Myocyte (in vitro differentiated cells): ENCODE measurements at regions not wholly inside any gene's neighbourhood (a gene's known extent, or its start where the extent isn't known, plus 50 kb on each side); places are given as distances from the start of the nearest gene placed in this dataset.

Experiments
- DNase-seq: peaks from one replicate; pipeline ENCODE4 v3.0.0-alpha.2; 2012; ENCODE audit warnings: low read depth

DNA sequence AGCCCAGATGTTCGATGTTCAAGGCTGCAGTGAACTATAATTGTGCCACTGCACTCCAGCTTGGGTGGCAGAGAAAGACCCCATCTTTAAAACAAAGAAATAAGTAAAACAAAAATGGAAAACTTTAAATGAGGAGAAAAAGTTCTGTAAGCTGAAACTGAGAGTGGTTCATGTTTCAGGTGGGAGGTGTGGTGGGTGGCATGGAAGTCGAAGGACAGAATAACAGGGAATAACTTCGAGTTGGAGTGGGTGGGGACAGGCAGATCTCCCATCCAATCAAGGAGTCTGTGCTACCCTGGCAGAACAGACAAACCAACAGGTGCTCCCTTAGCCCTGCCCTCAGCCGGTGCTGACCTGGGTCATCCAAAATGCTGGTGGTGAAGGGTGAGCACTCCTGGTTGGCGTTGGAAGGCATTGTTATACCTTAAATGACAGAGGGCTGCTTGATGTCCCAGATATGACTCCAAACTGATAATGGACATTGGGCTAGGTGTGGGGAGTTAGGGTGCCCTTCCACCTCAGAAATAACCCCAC, 328.4 kb downstream of the DYSF start:
- DNase-seq: no peak

DNA sequence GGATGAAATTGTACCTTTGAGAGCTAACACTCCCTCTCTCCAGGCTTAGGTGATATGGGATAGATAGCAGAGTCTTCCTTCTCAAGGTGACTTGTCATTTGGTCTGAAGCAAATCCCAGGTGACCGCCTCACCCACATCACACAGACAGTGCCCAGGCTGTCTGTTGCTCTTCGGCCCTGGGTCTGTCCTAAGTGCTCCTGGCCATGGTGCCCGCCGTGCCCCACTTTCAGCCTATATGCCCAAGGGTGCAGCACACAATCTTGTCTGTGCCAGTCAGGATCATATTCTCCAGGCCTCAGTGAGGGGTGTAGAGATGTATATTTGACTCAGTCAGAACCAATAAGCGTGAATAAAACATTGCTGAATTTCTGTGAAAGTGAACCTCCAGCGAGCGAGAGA, 326.8 kb downstream of the DYSF start:
- DNase-seq: no peak

DNA sequence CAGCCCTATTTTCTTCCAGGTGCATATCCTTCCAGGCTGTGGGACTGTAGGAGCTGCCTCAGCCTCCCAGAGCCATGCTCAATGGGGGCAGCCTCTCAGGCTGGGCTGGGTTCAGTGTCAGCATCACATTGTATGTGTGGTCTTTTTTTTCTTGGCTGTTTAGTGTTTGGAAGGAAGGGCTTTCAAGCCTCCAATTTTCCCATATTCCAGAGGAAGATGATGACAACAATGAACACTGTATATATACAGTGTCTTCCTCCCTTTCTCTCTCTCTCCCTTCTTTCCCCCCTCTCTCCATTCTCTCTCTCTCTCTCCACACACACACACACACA, 326.4 kb downstream of the DYSF start:
- DNase-seq: no peak

DNA sequence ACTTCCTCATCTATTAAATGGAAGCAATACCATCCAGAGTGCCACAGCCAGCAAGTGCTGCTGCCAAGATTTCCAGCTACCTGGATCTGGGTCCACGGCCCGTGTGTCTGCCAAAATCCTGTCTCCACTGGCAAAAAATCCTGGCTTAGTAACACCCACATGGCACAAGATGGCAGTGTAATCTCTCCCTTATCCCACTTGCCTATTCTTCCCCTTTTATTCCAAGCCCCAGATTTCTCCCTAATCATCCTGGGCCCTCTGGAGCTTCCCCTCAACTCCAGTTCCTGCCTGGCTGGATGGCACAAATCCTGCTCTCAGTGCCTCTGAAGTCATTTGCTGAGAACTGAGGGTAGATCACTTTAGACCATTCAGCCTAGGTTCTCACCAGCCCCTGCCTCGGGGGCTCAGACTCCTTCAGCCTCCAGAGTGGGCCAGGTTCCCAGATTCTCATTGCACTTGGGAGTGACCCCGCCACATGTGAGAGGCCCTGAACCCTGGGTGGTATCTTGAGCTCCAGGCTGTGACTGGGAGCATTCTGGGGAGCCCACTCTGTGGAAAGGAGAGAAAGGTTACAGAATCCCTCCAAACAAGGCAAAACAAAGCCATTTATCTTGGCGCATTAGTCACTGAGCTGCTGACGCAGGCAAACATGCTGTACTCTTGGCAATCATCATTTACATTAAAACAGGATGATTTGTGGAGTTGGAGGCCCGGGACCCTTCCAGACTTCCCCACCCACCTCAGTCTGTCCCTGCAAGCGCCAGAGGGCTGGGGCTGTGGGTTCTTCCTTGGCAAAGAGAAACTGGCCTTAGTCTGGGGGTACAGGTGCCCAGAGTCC, 325.8 kb downstream of the DYSF start:
- no peak for DNase-seq

DNA sequence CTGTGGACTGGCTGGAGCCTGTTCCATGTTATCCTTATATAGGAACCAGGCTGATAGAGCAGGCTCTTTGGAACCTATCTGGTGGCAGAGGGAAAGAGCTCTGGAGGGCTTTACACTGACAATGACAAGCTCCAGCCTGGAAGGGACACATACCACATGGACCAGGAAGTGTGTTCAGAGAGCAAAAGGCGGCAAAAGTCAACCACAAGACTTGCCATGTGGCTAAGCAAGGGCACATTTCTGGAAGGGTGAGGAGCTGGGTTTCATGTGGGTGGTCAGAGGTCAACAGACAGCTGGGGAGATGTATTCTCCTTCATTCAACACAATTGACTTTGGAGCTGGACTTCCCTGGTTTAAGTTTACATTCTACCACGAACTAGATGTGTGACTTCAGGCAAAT, 325.2 kb downstream of the DYSF start:
- DNase-seq: peak; percentile 70

DNA sequence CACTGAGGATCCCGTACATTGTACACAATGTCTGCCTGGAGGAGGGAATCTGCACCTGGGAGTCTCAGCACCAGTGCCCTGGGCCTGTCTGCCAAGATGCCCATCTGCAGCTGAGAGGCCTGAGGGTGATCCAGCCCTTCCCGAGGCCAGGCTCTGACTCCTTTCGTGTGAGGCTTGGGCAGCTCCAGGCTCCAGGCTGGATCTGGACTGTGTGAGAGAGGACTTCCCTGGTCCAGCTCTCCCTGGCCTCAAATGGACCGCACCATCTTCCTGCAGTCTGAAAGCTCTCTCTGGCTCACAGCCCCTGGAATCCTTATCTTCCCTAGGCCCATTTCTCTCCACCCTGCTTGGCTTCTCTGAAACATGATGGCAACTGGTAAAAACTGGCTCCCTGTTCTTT, 324.6 kb downstream of the DYSF start:
- no peak for DNase-seq

DNA sequence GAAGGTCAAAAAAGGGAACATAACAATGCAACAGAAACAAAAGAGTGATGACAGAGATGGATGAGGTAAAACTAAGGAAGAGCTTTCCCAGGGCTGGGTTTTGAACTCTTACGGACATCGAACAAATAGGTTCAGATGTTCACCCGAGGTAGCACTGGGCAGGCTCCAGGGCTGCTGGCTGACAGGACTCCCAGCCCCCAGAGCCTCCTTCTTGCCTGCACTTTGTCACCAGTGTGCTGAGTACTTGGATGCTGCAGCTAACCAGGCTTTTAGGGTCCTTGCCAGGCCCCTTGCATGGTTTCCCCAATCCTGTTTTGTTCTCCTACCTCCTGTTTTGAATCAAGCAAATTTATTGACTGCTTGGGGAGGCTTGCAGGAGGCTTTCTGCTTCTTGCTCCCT, 322.9 kb downstream of the DYSF start:
- DNase-seq: no peak

DNA sequence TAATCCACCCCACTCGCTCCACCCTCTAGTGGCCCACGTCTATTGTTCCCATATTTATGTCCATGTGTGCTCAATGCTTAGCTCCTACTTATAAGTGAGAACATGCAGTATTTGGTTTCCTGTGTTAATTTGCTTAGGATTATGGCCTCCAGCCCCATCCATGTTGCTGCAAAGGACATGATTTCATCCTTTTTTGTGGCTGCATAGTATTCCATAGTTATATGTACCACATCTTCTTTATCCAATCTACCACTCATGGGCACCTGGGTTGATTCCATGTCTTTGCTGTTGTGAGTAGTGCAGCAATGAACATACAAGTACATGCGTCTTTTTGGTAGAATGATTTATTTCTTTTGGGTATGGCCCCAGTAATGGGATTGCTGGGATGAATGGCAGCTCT, 319.9 kb downstream of the DYSF start:
- DNase-seq: no peak

DNA sequence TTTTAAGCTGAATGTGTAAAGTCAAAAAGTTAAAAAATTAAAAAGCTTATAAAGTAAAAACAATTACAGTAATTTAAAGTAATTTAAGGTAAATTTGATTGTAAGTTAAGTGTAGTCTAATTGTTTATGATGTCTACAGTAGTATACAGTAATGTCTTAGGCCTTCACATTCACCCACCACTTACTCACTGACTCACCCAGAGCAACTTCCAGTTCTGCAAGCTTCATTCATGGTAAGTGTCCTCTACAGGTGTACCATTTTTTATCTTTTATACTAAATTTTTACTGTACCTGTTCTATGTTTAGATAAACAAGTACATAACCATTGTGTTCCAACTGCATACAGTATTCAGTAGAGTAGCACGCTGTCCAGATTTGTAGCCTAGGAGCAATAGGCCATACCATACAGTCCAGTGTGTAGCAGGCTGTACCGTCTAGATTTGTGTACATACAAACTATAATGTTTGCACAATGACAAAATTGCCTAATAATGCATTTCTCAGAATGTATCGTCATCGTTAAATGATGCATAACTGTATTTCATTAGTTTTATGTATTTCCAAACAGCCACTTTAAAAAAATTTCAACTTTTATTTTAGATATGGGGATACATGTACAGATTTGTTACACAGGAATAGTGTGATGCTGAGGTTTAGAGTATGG, 319.3 kb downstream of the DYSF start:
- no peak for DNase-seq

DNA sequence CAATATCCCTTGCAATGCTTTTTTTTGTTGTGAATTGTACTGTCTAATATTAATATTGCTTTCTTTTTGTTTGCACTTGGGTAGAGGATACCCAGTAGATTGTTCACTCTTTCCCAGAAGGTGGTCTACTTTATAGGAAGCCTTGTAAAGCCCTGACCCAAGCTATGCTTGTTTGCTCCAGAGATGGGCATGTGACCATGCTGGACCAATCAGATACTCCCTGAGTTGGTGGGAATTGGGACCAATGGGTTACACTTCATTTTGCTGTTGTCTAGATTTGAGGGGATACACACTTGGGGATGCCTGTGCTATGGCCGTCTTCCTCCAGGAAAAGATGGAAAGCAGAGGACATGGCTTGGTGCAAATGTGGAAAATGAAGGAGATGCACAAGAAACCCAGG, 314.3 kb downstream of the DYSF start:
- DNase-seq: no peak

DNA sequence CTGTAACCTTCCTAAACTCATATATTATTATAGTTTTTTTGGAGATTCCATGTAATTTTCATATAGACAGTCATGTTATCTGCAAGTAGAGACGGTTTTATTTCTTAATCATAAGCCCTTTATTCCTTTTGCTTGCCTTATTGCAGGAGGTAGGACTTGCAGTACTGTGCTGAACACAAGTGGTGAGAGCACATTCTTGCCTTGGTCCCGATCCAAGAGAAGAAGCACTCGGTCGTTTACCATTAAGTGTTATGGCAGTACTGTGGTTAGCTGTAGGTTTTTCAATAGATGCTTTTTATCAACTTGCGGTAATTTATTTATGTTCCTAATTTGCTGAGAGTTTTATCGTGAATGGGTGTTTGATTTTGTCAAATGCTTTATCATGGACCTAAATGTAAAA, 305.7 kb downstream of the DYSF start:
- DNase-seq: no peak

DNA sequence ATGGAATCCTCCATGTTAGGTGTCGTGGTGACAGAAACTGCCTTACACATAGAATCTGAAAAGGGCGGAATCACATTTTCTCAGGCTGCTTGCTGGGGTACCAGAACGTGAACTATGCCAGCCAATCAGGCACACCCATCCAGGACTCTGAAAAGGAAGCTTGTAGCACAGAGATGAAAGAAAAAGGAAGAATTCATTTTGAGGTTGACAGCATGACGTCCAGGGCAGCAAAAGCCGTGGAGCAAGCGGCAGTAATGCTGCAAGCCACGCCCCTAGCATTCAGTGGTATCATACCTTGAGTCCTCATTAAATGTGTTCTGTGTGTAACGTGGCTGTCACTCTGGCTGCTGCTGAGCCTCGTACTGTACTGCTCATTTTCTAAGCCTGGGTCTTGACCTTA, 304.0 kb downstream of the DYSF start:
- no peak for DNase-seq

DNA sequence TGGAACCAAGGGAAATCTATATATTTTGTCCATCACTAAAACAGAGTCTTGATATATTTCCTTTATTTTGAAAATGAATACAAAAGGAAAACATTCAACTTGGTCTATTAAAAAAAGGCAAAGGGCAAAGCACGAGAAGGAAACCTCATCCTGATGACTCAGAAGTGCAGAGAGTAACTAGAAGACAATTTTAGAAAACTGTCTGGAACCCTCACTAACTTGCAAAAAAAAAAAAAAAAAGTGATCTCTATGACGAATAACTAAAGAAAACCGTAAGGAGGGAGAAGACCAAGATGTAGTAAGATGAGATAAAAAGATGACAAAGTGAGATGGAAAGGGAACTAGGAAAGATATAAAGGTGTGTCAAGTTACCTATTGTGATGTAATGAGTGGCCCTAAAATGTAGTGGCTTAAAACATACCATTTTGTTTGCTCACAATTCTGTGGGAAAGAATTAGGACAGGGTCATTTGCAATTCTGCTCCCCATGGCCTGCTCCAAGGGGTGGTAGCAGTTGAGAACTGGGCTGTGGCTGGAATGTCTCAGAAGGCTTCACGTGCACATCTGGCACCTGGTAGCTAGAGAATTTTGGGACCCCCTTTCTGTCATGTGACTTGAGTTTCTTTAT, 303.0 kb downstream of the DYSF start:
- DNase-seq: peak; percentile 53

DNA sequence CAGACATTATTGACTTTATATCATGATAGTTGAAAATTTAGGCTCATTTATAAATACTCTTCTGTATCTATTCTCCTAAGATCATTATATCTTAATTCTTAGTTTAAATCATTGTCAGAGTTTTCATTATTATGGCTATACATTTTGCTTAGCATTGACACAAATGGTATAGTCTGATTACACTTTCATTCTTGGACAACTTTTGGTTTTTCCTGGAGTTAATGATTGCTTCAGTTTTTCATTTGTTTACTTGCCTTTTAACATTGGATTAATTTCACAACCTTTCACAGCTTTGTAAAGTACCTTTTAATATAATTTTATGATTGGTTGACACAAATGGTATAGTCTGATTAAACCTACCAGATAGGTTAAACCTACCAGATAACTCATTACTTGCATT, 298.2 kb downstream of the DYSF start:
- no peak for DNase-seq

DNA sequence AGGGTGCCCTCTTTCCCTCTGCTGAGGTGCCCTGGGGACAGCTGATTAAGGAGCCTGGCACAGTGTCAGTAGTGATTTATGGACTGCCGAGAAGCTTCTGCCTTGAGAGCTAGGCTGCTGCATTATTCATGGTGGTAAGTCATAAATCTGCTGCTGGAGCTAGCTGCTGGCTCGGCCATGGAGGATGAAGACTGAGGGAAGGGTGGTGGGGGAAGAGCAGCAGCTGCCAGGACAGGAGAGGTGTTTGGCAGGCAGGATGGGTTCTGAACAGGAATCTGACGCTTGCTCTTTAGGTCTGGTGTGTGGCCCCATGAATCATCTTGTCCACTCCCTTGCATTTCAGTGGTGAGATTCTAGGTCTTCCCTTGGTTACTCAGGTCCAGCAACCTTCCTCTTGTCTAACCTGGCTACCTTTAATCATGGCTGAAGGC, 296.3 kb downstream of the DYSF start:
- DNase-seq: peak; percentile 71

DNA sequence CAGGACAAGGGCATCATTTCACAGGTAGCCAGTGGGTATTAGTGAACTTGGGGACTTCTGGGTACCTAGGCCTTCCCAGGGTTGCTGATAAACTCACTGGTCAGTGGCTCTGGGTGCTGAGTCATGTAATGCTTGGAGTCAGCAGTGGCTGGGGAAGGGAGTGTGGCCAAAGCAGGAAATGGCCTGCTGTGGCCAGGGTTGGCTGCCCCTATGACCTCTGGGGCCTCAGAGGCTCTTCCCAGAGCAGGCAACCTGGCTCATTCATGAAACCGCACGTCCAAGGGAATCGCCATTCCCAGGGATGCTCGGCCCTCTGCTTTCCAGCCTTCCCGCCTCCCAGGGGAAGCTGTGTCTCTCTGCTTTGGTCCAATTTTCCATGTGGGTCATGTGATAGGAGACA, 294.9 kb downstream of the DYSF start:
- peak; percentile 85 for DNase-seq

DNA sequence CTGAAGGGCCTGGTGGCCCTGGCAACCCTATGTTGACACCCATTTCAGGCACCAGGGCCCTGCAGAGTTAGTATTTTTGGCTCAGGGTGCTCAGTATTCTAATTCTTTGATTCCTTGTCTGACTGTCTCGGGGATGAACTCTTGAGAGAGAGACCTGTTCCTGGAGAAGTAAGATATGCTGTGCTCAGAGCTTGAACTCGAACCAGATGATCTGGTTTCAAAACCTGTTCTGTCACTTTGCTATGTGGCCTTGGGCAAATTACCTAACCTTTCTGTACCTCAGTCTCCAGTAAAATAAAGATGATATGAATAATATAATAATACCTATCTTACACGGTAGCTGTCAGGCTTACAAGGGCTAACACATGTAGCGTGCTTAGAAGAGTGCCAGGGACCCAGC, 294.2 kb downstream of the DYSF start:
- DNase-seq: no peak

DNA sequence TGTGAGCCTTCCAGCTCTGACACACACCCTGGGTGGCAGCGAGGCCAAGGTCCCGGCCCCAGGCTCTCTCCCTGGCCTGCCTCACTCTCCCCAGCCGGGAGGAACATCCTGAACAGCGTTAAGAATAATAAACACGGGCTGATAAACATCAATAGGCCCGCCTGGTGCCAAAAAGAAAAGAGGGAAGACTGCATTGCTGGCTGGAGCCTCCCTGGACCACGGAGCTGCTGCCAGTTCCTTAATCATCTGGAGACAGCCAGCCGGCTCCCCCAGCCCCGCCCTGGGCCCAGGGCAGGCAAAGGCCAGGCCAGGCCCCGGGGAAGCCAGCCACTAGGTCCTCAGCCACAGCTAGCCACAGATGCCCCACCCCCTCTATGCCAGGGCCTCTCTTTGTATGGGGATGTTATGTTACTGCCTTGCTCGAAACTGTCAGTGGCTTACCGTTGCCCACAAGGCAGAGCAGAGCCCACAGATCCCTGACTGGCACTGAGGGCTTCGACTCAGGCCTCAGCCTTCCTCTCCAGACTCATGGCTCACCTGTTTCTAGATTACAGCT, 293.7 kb downstream of the DYSF start:
- DNase-seq: peak; percentile 94

DNA sequence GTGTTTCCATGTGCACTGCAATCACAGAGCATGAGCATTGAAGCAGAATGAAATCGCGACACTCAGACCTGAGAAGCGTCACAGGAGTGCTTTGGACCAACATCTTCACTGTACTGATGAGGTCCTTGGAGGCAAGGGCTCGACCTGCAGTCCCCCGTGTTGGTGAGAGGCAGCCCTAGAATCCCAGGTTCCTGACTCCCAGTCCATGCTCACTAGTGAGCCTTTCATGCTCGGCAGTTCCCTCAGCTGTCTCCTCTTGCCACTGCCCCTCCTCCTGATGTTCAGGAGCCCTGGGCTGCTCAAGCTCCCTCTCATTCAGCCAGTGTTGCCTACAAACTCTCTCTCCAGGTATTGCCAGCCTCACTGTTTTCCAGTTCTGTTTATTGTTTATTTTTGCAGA, 291.4 kb downstream of the DYSF start:
- DNase-seq: peak; percentile 32

DNA sequence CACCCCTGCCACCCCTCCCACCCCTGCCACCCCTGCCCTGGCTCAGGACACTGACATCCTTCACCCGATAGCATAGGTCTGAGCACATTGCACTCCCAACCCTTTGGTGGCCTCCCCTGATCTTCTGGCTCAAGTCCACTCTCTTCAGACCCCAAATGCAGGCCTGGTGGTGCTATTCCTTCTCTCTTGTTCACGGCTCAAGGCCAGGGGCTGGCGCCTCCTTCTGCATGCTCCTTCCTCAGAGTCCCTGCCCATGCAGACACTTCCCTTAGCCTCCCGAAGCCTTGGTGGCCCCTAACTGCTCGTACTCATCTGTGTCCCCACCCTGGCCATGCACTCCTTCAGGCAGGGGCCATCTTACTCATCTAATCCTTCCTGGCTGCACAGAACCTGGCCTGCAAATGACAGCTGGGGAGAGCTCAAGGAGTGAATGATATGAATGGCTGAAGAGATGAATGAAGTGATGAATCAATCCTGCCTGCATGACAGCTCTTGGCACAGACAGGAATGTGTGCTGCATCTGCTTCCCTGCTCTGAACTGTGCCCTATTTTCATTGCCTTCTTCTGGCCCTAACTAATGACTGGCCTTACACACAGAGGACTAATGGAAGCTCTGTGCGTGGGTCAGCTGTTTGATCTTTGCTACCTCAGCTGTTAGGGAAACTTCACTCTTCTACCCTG, 290.8 kb downstream of the DYSF start:
- peak; percentile 90 for DNase-seq

DNA sequence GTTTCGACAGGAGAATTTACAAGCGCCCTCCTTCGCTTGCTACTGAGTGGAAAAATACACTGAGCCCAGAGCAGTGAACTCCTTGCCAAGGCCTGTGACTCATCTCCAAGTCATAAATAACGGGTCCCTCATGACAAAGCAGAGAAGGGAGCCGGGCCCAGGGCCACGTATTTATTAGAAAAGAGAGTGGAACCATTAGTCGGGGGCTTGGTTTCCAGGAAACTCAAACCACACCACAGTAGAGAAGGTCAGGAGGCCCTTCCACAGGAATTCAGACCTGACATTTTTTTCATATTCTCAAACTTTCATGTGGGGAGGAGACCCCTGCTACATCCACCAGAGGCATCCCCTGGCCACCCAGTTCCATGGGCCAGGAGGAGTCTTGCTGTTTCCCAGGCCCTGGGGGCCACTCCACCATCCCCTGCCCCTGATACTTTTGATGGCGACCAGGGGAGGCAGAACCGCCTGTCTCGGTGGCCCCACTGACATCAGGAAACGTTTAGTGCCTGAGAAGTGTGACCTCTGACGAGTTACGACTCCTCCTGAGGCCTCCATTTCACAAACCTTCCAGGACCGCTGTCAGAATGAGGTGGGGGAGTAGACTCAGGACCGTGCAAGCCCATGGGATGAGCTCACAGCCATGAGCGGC, 289.7 kb downstream of the DYSF start:
- peak; percentile 83 for DNase-seq
